Vagina (tissue), 2 donors: ENCODE measurements at regions not wholly inside any gene's neighbourhood (a gene's known extent, or its start where the extent isn't known, plus 50 kb on each side); places are given as distances from the start of the nearest gene placed in this dataset.
"Not testable (repeated sequence)": the region's sequence is repeated elsewhere in the genome, so short reads cannot be mapped to it uniquely, and the experiment has no call there.

ENCODE experiments used
- POLR2AphosphoS5 ChIP-seq, 2 donors: sonication (generic); formaldehyde crosslinking; IDR thresholded peaks; one replicate each; pipeline ENCODE4 v1.9.0; 2017; ENCODE audit warnings: antibody characterized with exemption in 2 of 2, mild to moderate bottlenecking in 2 of 2, low read depth in 1 of 2; ENCODE audit not compliant: insufficient read depth in 1 of 2
- TF ChIP-seq, protein P1 (sequence below), 3 experiments: fragments of 450-650 bp in 2 of 3; fragments of 200-600 bp in 1 of 3; sonication (generic) in 1 of 3; IDR thresholded peaks; one replicate each; pipeline ENCODE4 v1.5.1; 2017 to 2019; ENCODE audit warnings: antibody characterized with exemption in 3 of 3, mild to moderate bottlenecking in 2 of 3, moderate library complexity in 2 of 3

GRCh38 chr1:121001090-121001726 is 111.6 kb downstream of the PPIAL4A start:
- TF ChIP-seq, protein P1, sequence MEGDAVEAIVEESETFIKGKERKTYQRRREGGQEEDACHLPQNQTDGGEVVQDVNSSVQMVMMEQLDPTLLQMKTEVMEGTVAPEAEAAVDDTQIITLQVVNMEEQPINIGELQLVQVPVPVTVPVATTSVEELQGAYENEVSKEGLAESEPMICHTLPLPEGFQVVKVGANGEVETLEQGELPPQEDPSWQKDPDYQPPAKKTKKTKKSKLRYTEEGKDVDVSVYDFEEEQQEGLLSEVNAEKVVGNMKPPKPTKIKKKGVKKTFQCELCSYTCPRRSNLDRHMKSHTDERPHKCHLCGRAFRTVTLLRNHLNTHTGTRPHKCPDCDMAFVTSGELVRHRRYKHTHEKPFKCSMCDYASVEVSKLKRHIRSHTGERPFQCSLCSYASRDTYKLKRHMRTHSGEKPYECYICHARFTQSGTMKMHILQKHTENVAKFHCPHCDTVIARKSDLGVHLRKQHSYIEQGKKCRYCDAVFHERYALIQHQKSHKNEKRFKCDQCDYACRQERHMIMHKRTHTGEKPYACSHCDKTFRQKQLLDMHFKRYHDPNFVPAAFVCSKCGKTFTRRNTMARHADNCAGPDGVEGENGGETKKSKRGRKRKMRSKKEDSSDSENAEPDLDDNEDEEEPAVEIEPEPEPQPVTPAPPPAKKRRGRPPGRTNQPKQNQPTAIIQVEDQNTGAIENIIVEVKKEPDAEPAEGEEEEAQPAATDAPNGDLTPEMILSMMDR (IDR thresholded peaks at IDR 0.05): not testable (repeated sequence)
- TF ChIP-seq POLR2AphosphoS5 (IDR thresholded peaks at IDR 0.05; ENCODE audit: insufficient read depth in 1 of 2, low read depth in 1 of 2): not testable (repeated sequence)
